T-cell (primary cell): ENCODE measurements at regions not wholly inside any gene's neighbourhood (a gene's known extent, or its start where the extent isn't known, plus 50 kb on each side); places are given as distances from the start of the nearest gene placed in this dataset.
"Not testable (repeated sequence)": the region's sequence is repeated elsewhere in the genome, so short reads cannot be mapped to it uniquely, and the experiment has no call there.

Experiments
- ATAC-seq, 4 experiments: fragments of 200-7000 bp in 3 of 4; fragments of 150-1000 bp in 1 of 4; cut with Tn5 transposase; replicated peaks in 1 of 4; 1 replicate in 3 of 4; 2 replicates in 1 of 4; pipeline ENCODE4 v1.10.0; 2021; ENCODE audit warnings: moderate library complexity in 3 of 4, mild to moderate bottlenecking in 2 of 4, moderate number of reproducible peaks in 1 of 4
- CTCF ChIA-PET, 2 donors: fragments of 300-600 bp; sonication (Branson Sonifier 250); formaldehyde crosslinking; loops; one replicate each; lab custom pipeline; 2022; ENCODE audit warnings: antibody characterized with exemption in 2 of 2; lab: Charles Lee
- POLR2A ChIA-PET, 2 donors: fragments of 300-600 bp; sonication (Branson Sonifier 250); formaldehyde crosslinking; loops; one replicate each; lab custom pipeline; 2022; ENCODE audit warnings: antibody characterized with exemption in 2 of 2; lab: Charles Lee
- DNase-seq, 35 experiments: peaks; one replicate each; pipeline versions ENCODE4 v3.0.0 to v3.0.0-alpha.2; 2013 to 2023
- H3K27ac ChIP-seq: one replicate; pipeline ENCODE4 v1.5.1; 2013; ENCODE audit warnings: low read length
- H3K27me3 ChIP-seq, 2 experiments: replicated peaks in 1 of 2; 1 replicate in 1 of 2; 2 replicates in 1 of 2; pipeline versions ENCODE4 v1.6.1 to v1.7.0; 2013; ENCODE audit warnings: low read length in 1 of 2, mixed read lengths in 1 of 2; ENCODE audit not compliant: control insufficient read depth in 2 of 2, insufficient read depth in 2 of 2; ENCODE audit errors: extremely low read depth in 1 of 2
- H3K36me3 ChIP-seq, 2 donors: 1 replicate in 1 of 2; 2 replicates in 1 of 2; pipeline versions ENCODE4 v1.6.1 to v1.7.0; 2013; ENCODE audit warnings: low read length in 1 of 2; ENCODE audit not compliant: control insufficient read depth in 2 of 2, insufficient read depth in 1 of 2; ENCODE audit errors: extremely low read depth in 1 of 2
- H3K4me1 ChIP-seq, 2 experiments: 1 replicate in 1 of 2; 2 replicates in 1 of 2; pipeline versions ENCODE4 v1.6.1 to v1.7.0; 2013; ENCODE audit warnings: low read length in 2 of 2, mixed read lengths in 1 of 2; ENCODE audit not compliant: insufficient read depth in 2 of 2, control insufficient read depth in 1 of 2; ENCODE audit errors: extremely low read depth in 1 of 2
- H3K4me3 ChIP-seq, 2 donors: 1 replicate in 1 of 2; 2 replicates in 1 of 2; pipeline versions ENCODE4 v1.5.1 to v1.7.0; 2013; ENCODE audit warnings: mild to moderate bottlenecking in 2 of 2, low read length in 1 of 2, moderate library complexity in 1 of 2; ENCODE audit not compliant: control insufficient read depth in 1 of 2; ENCODE audit errors: extremely low read depth in 1 of 2
- H3K9me3 ChIP-seq: 2 replicates; pipeline ENCODE4 v1.7.0; 2013
- H3K27ac Mint-ChIP-seq, 2 donors: one replicate each; pipeline ENCODE4 v1.8.0; 2020 to 2021; ENCODE audit warnings: mild to moderate bottlenecking in 2 of 2, mixed read lengths in 2 of 2
- H3K27me3 Mint-ChIP-seq, 2 donors: one replicate each; pipeline ENCODE4 v1.8.0; 2021 to 2022; ENCODE audit warnings: mixed read lengths in 2 of 2
- H3K36me3 Mint-ChIP-seq: one replicate; pipeline ENCODE4 v1.8.0; 2021; ENCODE audit warnings: mixed read lengths
- H3K4me1 Mint-ChIP-seq, 3 donors: one replicate each; pipeline ENCODE4 v1.8.0; 2020 to 2022; ENCODE audit warnings: mixed read lengths in 3 of 3, mild to moderate bottlenecking in 1 of 3
- H3K4me3 Mint-ChIP-seq, 3 donors: one replicate each; pipeline ENCODE4 v1.8.0; 2020 to 2022; ENCODE audit warnings: mild to moderate bottlenecking in 3 of 3, mixed read lengths in 3 of 3, moderate library complexity in 3 of 3
- H3K9me3 Mint-ChIP-seq, 3 donors: one replicate each; pipeline ENCODE4 v1.8.0; 2020 to 2022; ENCODE audit warnings: mixed read lengths in 3 of 3
- WGBS: methylation state at CpG from one replicate; pipeline ENCODE4 v1.1.5; 2013; ENCODE audit warnings: missing lambda C conversion rate; ENCODE audit not compliant: insufficient coverage; 5-methylcytosine and 5-hydroxymethylcytosine counted together

GRCh38 chr6:147441751-147442150 lies 66.7 kb upstream of the SAMD5 start:
- Mint-ChIP-seq H3K36me3 (no peaks in the 10 kb centered on the region), H3K4me1 (no peaks in the 10 kb centered on the region), H3K27me3 (peaks cover 0 to 5% of the 10 kb centered on the region in 2 donors), H3K4me3 (no peak overlapping the region), H3K9me3 (no peaks in the 10 kb centered on the region), H3K27ac (no peak overlapping the region)
- H3K27ac ChIP-seq = no peak overlapping the region
- ChIA-PET POLR2A (no interaction called here), CTCF (no interaction called here)
- H3K36me3 ChIP-seq = no peaks in the 10 kb centered on the region
- H3K9me3 ChIP-seq = no peaks in the 10 kb centered on the region
- whole genome bisulfite sequencing = 90% methylated on average over 1 of the region's 1 CpG
- H3K27me3 ChIP-seq = peaks cover 0 to 3% of the 10 kb centered on the region in 2 experiments
- DNase-seq = no peak
- ATAC-seq = no peak
- H3K4me1 ChIP-seq = no peaks in the 10 kb centered on the region
- no peak overlapping the region for H3K4me3 ChIP-seq

GRCh38 chr6:147447835-147448611 lies 60.5 kb upstream of the SAMD5 start:
- Histone ChIP-seq H3K27me3 (peaks cover 0 to 13% of the 10 kb centered on the region in 2 experiments), H3K4me1 (no peaks in the 10 kb centered on the region), H3K27ac (no peak overlapping the region), H3K36me3 (no peaks in the 10 kb centered on the region), H3K4me3 (no peak overlapping the region), H3K9me3 (no peaks in the 10 kb centered on the region)
- H3K9me3 Mint-ChIP-seq = peaks cover 0 to 3% (median 0%) of the 10 kb centered on the region in 3 donors
- H3K4me1 Mint-ChIP-seq = no peaks in the 10 kb centered on the region
- peaks cover 0 to 23% of the 10 kb centered on the region in 2 donors for H3K27me3 Mint-ChIP-seq
- no peak overlapping the region for H3K27ac Mint-ChIP-seq
- H3K36me3 Mint-ChIP-seq = no peaks in the 10 kb centered on the region
- POLR2A ChIA-PET = no interaction called here
- DNase-seq (no peak), ATAC-seq (no peak)
- WGBS = 43% methylated on average over 7 of the region's 13 CpGs
- CTCF ChIA-PET = no interaction called here
- H3K4me3 Mint-ChIP-seq = no peak overlapping the region

- WGBS = 63% methylated on average over 4 of the region's 8 CpGs
Measured at GRCh38 chr6:147448775-147449174, 59.7 kb upstream of the SAMD5 start.

GRCh38 chr6:147449405-147450161 lies 58.9 kb upstream of the SAMD5 start:
- DNase-seq (no peak), ATAC-seq (no peak)
- WGBS = 77% methylated on average over 2 of the region's 4 CpGs
- H3K4me1 ChIP-seq = no peaks in the 10 kb centered on the region
- H3K27me3 Mint-ChIP-seq = peaks cover 0 to 20% of the 10 kb centered on the region in 2 donors
- no peak overlapping the region for H3K4me3 ChIP-seq
- no peaks in the 10 kb centered on the region for H3K9me3 ChIP-seq
- no peak overlapping the region for H3K4me3 Mint-ChIP-seq
- H3K27ac Mint-ChIP-seq = no peak overlapping the region
- H3K27me3 ChIP-seq = peaks cover 0 to 13% of the 10 kb centered on the region in 2 experiments
- H3K9me3 Mint-ChIP-seq = peaks cover 0 to 3% (median 0%) of the 10 kb centered on the region in 3 donors
- no peaks in the 10 kb centered on the region for H3K36me3 Mint-ChIP-seq
- ChIA-PET CTCF (interaction anchor here in 1 of 2 donors (0.6 kb wide), 1 partner anchor 10 kb away, joined by 4 read pairs; no protein-coding TSS in a partner anchor), POLR2A (no interaction called here)
- no peaks in the 10 kb centered on the region for H3K4me1 Mint-ChIP-seq
- H3K36me3 ChIP-seq = no peaks in the 10 kb centered on the region
- H3K27ac ChIP-seq = no peak overlapping the region

More at GRCh38 chr6:147448775-147449174, 59.7 kb upstream of the SAMD5 start:
- ChIA-PET POLR2A (no interaction called here), CTCF (interaction anchor here in 1 of 2 donors (0.6 kb wide), 1 partner anchor 9 kb away, joined by 4 read pairs; no protein-coding TSS in a partner anchor)
- Histone ChIP-seq H3K27me3 (peaks cover 0 to 13% of the 10 kb centered on the region in 2 experiments), H3K36me3 (no peaks in the 10 kb centered on the region), H3K27ac (no peak overlapping the region), H3K4me1 (no peaks in the 10 kb centered on the region), H3K9me3 (no peaks in the 10 kb centered on the region), H3K4me3 (no peak overlapping the region)
- Mint-ChIP-seq H3K4me1 (no peaks in the 10 kb centered on the region), H3K4me3 (no peak overlapping the region), H3K27ac (no peak overlapping the region), H3K9me3 (peaks cover 0 to 3% (median 0%) of the 10 kb centered on the region in 3 donors), H3K36me3 (no peaks in the 10 kb centered on the region), H3K27me3 (peaks cover 0 to 23% of the 10 kb centered on the region in 2 donors)
- no peak for DNase-seq
- no peak for ATAC-seq

- Histone ChIP-seq H3K4me3 (no peak overlapping the region), H3K4me1 (no peaks in the 10 kb centered on the region), H3K9me3 (no peaks in the 10 kb centered on the region), H3K27ac (no peak overlapping the region), H3K27me3 (peaks cover 0 to 6% of the 10 kb centered on the region in 2 experiments), H3K36me3 (no peaks in the 10 kb centered on the region)
- ATAC-seq (no peak), DNase-seq (no peak)
- CTCF ChIA-PET = no interaction called here
- Mint-ChIP-seq H3K36me3 (no peaks in the 10 kb centered on the region), H3K27me3 (peaks cover 5 to 10% of the 10 kb centered on the region in 2 donors), H3K4me3 (no peak overlapping the region), H3K9me3 (peaks cover 0 to 4% (median 3%) of the 10 kb centered on the region in 3 donors), H3K4me1 (no peaks in the 10 kb centered on the region), H3K27ac (no peak overlapping the region)
- POLR2A ChIA-PET = no interaction called here
- WGBS = no CpG with 5 or more reads among the region's 4 CpGs
Measured at GRCh38 chr6:147453361-147453760, 55.1 kb upstream of the SAMD5 start.

GRCh38 chr6:147454862-147455261 lies 53.6 kb upstream of the SAMD5 start:
- H3K4me3 Mint-ChIP-seq, H3K27ac Mint-ChIP-seq, H3K36me3 Mint-ChIP-seq, H3K27ac ChIP-seq, H3K9me3 Mint-ChIP-seq, DNase-seq, H3K4me3 ChIP-seq, H3K9me3 ChIP-seq, H3K27me3 Mint-ChIP-seq, CTCF ChIA-PET, H3K4me1 Mint-ChIP-seq, H3K4me1 ChIP-seq, H3K27me3 ChIP-seq, POLR2A ChIA-PET, ATAC-seq, H3K36me3 ChIP-seq: not testable (repeated sequence)
- no CpG with 5 or more reads among the region's 2 CpGs for WGBS
